Mesendoderm (in vitro differentiated cells): ENCODE measurements at regions not wholly inside any gene's neighbourhood (a gene's known extent, or its start where the extent isn't known, plus 50 kb on each side); places are given as distances from the start of the nearest gene placed in this dataset.

Source experiments
- DNase-seq: peaks from one replicate; pipeline ENCODE4 v3.0.0; 2013
- H2AK5ac ChIP-seq: 2 replicates; pipeline ENCODE4 v1.6.1; 2013; ENCODE audit warnings: low read length, inconsistent platforms
- H2BK120ac ChIP-seq: 2 replicates; pipeline ENCODE4 v1.6.1; 2013; ENCODE audit warnings: low read depth, mild to moderate bottlenecking, low read length, moderate library complexity, mixed read lengths
- H2BK15ac ChIP-seq: replicated peaks from 2 replicates; pipeline ENCODE4 v1.6.1; 2013; ENCODE audit warnings: low read depth, mild to moderate bottlenecking, moderate library complexity
- H2BK5ac ChIP-seq: 2 replicates; pipeline ENCODE4 v1.6.1; 2013; ENCODE audit warnings: low read length, inconsistent platforms
- H3K18ac ChIP-seq: 2 replicates; pipeline ENCODE4 v1.6.1; 2013; ENCODE audit warnings: mild to moderate bottlenecking, low read length, mixed read lengths
- H3K23ac ChIP-seq: one replicate; pipeline ENCODE4 v1.6.1; 2013; ENCODE audit warnings: low read length
- H3K27ac ChIP-seq: 2 replicates; pipeline ENCODE4 v1.5.1; 2013; ENCODE audit warnings: low read depth, mild to moderate bottlenecking, inconsistent platforms, low read length, moderate library complexity
- H3K27me3 ChIP-seq: 2 replicates; pipeline ENCODE4 v1.6.1; 2013; ENCODE audit warnings: low read length, control low read depth, mild to moderate bottlenecking, inconsistent platforms; ENCODE audit not compliant: insufficient read depth, poor library complexity
- H3K36me3 ChIP-seq: 2 replicates; pipeline ENCODE4 v1.6.1; 2013; ENCODE audit warnings: low read length, inconsistent platforms; ENCODE audit not compliant: control insufficient read depth, insufficient read depth
- H3K4ac ChIP-seq: one replicate; pipeline ENCODE4 v1.6.1; 2013; ENCODE audit warnings: low read depth, mild to moderate bottlenecking, low read length, moderate library complexity
- H3K4me1 ChIP-seq: 2 replicates; pipeline ENCODE4 v1.6.1; 2013; ENCODE audit warnings: low read depth, low read length, inconsistent platforms; ENCODE audit not compliant: control insufficient read depth
- H3K4me2 ChIP-seq: 2 replicates; pipeline ENCODE4 v1.6.1; 2013; ENCODE audit warnings: low read length
- H3K4me3 ChIP-seq: 2 replicates; pipeline ENCODE4 v1.5.1; 2013; ENCODE audit warnings: mild to moderate bottlenecking, low read length
- H3K56ac ChIP-seq: one replicate; pipeline ENCODE4 v1.6.1; 2013; ENCODE audit warnings: low read length
- H3K79me1 ChIP-seq: 2 replicates; pipeline ENCODE4 v1.6.1; 2013; ENCODE audit warnings: low read length, inconsistent platforms
- H3K79me2 ChIP-seq: 2 replicates; pipeline ENCODE4 v1.6.1; 2013; ENCODE audit warnings: mild to moderate bottlenecking, low read length; ENCODE audit not compliant: control insufficient read depth, insufficient read depth
- H3K9ac ChIP-seq: 2 replicates; pipeline ENCODE4 v1.6.1; 2013; ENCODE audit warnings: low read length, inconsistent platforms
- H4K5ac ChIP-seq: one replicate; pipeline ENCODE4 v1.6.1; 2013; ENCODE audit warnings: low read length
- H4K8ac ChIP-seq: one replicate; pipeline ENCODE4 v1.6.1; 2013; ENCODE audit warnings: low read depth, mild to moderate bottlenecking, control low read depth, low read length, moderate library complexity
- WGBS: extraction: QIAGEN DNeasy Blood & Tissue Kit; methylation state at CpG from one replicate; pipeline ENCODE4 v1.1.7; 2013; ENCODE audit warnings: low lambda C conversion rate, missing lambda C conversion rate; ENCODE audit not compliant: insufficient coverage; ENCODE audit errors: extremely low coverage; 5-methylcytosine and 5-hydroxymethylcytosine counted together

- Histone ChIP-seq H2BK5ac (no peak overlapping the region), H3K79me1 (no peaks in the 10 kb centered on the region), H2AK5ac (no peak overlapping the region), H3K56ac (no peak overlapping the region), H2BK15ac (no peak overlapping the region), H4K8ac (no peak overlapping the region), H3K4me1 (no peaks in the 10 kb centered on the region), H3K27me3 (no peaks in the 10 kb centered on the region), H3K23ac (no peak overlapping the region), H3K36me3 (no peaks in the 10 kb centered on the region), H3K79me2 (no peaks in the 10 kb centered on the region), H3K4me2 (no peak overlapping the region), H2BK120ac (no peak overlapping the region), H4K5ac (no peak overlapping the region), H3K27ac (no peak overlapping the region), H3K4me3 (no peak overlapping the region), H3K18ac (no peak overlapping the region), H3K4ac (no peak overlapping the region), H3K9ac (no peak overlapping the region)
- no CpG with 5 or more reads among the region's 1 CpG for WGBS
- DNase-seq: no peak
Measured at GRCh38 chr18:73088445-73088844, 220.7 kb upstream of the NETO1 start.

DNA sequence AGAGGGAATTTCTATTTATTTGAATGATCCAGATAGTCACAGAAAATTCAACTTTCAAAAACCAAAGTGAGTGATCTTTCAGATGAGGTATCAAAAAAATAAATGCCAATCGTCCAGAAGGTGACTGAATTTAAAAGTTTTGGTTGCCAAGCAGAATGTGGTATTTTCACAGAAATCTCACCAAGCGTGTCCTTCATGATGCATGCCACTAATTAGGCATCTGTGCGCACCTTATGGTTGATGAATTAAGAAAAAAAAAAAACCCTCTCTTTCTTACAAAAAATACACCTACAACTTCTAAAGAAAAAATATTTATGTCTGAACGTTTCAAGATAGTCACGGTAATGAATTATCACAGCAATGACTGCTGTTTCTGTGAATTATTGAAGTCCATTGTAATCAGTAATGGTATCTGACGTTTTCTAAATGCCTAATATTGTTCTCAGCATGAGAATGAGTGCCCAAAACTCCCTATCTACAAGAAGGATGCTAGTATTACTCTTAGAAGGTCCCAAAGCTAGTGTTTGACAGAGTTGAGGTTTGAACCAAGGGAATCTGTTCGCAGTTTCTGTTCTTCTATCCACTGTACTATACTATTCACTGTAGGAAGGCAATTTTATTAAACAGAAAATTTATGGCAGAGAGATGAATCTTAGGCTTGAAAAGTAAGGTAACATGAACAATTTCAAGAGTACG is 219.6 kb upstream of the NETO1 start:
- Histone ChIP-seq H3K56ac (no peak overlapping the region), H3K79me2 (no peaks in the 10 kb centered on the region), H3K4ac (no peak overlapping the region), H4K8ac (no peak overlapping the region), H3K23ac (no peak overlapping the region), H3K18ac (no peak overlapping the region), H3K36me3 (no peaks in the 10 kb centered on the region), H3K4me2 (no peak overlapping the region), H3K4me3 (no peak overlapping the region), H3K9ac (no peak overlapping the region), H3K4me1 (no peaks in the 10 kb centered on the region), H4K5ac (no peak overlapping the region), H2BK15ac (no peak overlapping the region), H2BK120ac (no peak overlapping the region), H2BK5ac (no peak overlapping the region), H3K27ac (no peak overlapping the region), H3K27me3 (no peaks in the 10 kb centered on the region), H3K79me1 (no peaks in the 10 kb centered on the region), H2AK5ac (no peak overlapping the region)
- no CpG with 5 or more reads among the region's 8 CpGs for WGBS
- DNase-seq: no peak

GRCh38 chr18:73079920-73080319 is 212.1 kb upstream of the NETO1 start:
- Histone ChIP-seq H3K9ac (no peak overlapping the region), H3K4me2 (no peak overlapping the region)

GRCh38 chr18:73060666-73061288 is 193.0 kb upstream of the NETO1 start:
- Histone ChIP-seq H2BK120ac (no peak overlapping the region), H2AK5ac (no peak overlapping the region), H3K27me3 (no peaks in the 10 kb centered on the region), H3K79me1 (no peaks in the 10 kb centered on the region), H3K4me2 (no peak overlapping the region), H3K23ac (no peak overlapping the region), H4K8ac (no peak overlapping the region), H4K5ac (no peak overlapping the region), H3K4ac (no peak overlapping the region), H3K9ac (no peak overlapping the region), H3K56ac (no peak overlapping the region), H3K4me3 (no peak overlapping the region), H3K27ac (no peak overlapping the region), H2BK15ac (no peak overlapping the region), H3K4me1 (no peaks in the 10 kb centered on the region), H3K79me2 (no peaks in the 10 kb centered on the region), H3K36me3 (no peaks in the 10 kb centered on the region), H3K18ac (no peak overlapping the region), H2BK5ac (no peak overlapping the region)
- whole genome bisulfite sequencing: no CpG with 5 or more reads among the region's 4 CpGs
- no peak for DNase-seq

More at GRCh38 chr18:73079920-73080319, 212.1 kb upstream of the NETO1 start:
- Histone ChIP-seq H3K18ac (no peak overlapping the region), H2BK15ac (no peak overlapping the region), H3K79me2 (no peaks in the 10 kb centered on the region), H3K27ac (no peak overlapping the region), H3K4ac (no peak overlapping the region), H3K56ac (no peak overlapping the region), H3K23ac (no peak overlapping the region), H2BK120ac (no peak overlapping the region), H3K36me3 (no peaks in the 10 kb centered on the region), H3K4me1 (no peaks in the 10 kb centered on the region), H3K79me1 (no peaks in the 10 kb centered on the region), H3K4me3 (no peak overlapping the region), H4K5ac (no peak overlapping the region), H4K8ac (no peak overlapping the region), H2BK5ac (no peak overlapping the region), H2AK5ac (no peak overlapping the region), H3K27me3 (no peaks in the 10 kb centered on the region)
- WGBS: no CpG with 5 or more reads among the region's 2 CpGs
- no peak for DNase-seq

DNA sequence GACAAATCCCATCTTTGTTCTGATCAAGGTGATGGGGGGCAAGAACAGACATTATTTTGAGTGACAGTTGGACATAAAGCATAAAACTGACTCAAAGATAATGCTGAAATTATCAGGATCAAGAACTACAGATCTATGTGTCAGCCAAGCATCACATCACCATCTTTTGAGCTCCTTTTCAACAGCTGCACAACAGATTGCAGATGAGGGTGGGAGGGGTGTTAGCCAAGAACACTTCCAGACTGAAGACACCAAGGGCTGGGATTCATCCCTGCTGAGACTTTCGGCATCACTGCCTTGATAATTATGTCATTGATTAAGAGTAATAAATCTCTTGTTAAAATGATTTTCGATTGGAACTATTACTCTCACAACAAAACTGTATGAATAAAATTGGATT is 191.5 kb upstream of the NETO1 start:
- H3K23ac ChIP-seq: no peak overlapping the region
- no peaks in the 10 kb centered on the region for H3K79me1 ChIP-seq
- no peaks in the 10 kb centered on the region for H3K79me2 ChIP-seq
- H3K4me1 ChIP-seq: no peaks in the 10 kb centered on the region
- H4K8ac ChIP-seq: no peak overlapping the region
- no peak overlapping the region for H3K18ac ChIP-seq
- no peak overlapping the region for H3K4me2 ChIP-seq
- no peak overlapping the region for H3K27ac ChIP-seq
- H3K36me3 ChIP-seq: no peaks in the 10 kb centered on the region
- WGBS: no CpG with 5 or more reads among the region's 2 CpGs
- no peak overlapping the region for H3K56ac ChIP-seq
- DNase-seq: no peak
- no peak overlapping the region for H3K4me3 ChIP-seq
- H2AK5ac ChIP-seq: no peak overlapping the region
- no peaks in the 10 kb centered on the region for H3K27me3 ChIP-seq
- H3K4ac ChIP-seq: no peak overlapping the region
- no peak overlapping the region for H4K5ac ChIP-seq
- no peak overlapping the region for H2BK15ac ChIP-seq
- no peak overlapping the region for H3K9ac ChIP-seq
- H2BK5ac ChIP-seq: no peak overlapping the region
- no peak overlapping the region for H2BK120ac ChIP-seq

GRCh38 chr18:73047688-73048087 is 179.9 kb upstream of the NETO1 start:
- Histone ChIP-seq H3K9ac (no peak overlapping the region), H3K4me3 (no peak overlapping the region), H3K56ac (no peak overlapping the region), H2BK120ac (no peak overlapping the region), H3K4me1 (no peaks in the 10 kb centered on the region), H3K27me3 (no peaks in the 10 kb centered on the region), H3K23ac (no peak overlapping the region), H2AK5ac (no peak overlapping the region), H3K36me3 (no peaks in the 10 kb centered on the region), H3K79me2 (no peaks in the 10 kb centered on the region), H3K27ac (no peak overlapping the region), H3K79me1 (no peaks in the 10 kb centered on the region), H3K4ac (no peak overlapping the region), H3K4me2 (no peak overlapping the region), H2BK5ac (no peak overlapping the region), H3K18ac (no peak overlapping the region), H4K8ac (no peak overlapping the region), H2BK15ac (no peak overlapping the region), H4K5ac (no peak overlapping the region)
- no peak for DNase-seq
